Naive thymus-derived CD4-positive, alpha-beta T cell (primary cell): ENCODE measurements at regions not wholly inside any gene's neighbourhood (a gene's known extent, or its start where the extent isn't known, plus 50 kb on each side); places are given as distances from the start of the nearest gene placed in this dataset.

Experiments used
- ATAC-seq: fragments of 150-1000 bp; cut with Tn5 transposase; 2 replicates; pipeline ENCODE4 v1.10.0; 2021; ENCODE audit warnings: mild to moderate bottlenecking, moderate library complexity
- CTCF ChIA-PET: fragments of 350-600 bp; sonication (Branson Sonifier 250); formaldehyde crosslinking; loops from one replicate; lab custom pipeline; 2021; ENCODE audit warnings: antibody characterized with exemption; lab: Charles Lee
- POLR2A ChIA-PET: fragments of 350-600 bp; sonication (Branson Sonifier 250); formaldehyde crosslinking; loops from one replicate; lab custom pipeline; 2021; ENCODE audit warnings: antibody characterized with exemption, inconsistent platforms; lab: Charles Lee
- DNase-seq, 9 donors: peaks; one replicate each; pipeline versions ENCODE4 v3.0.0 to v3.0.0-alpha.2; 2020 to 2022; ENCODE audit warnings: mixed read lengths in 1 of 9
- H3K27ac ChIP-seq: one replicate; pipeline ENCODE4 v1.7.0; 2013; ENCODE audit warnings: mild to moderate bottlenecking, low read depth, low read length, moderate library complexity
- H3K27me3 ChIP-seq, 2 donors: one replicate each; pipeline ENCODE4 v1.7.0; 2013; ENCODE audit warnings: low read length in 2 of 2, mild to moderate bottlenecking in 2 of 2, moderate library complexity in 2 of 2; ENCODE audit not compliant: control insufficient read depth in 2 of 2, insufficient read depth in 2 of 2
- H3K36me3 ChIP-seq, 3 experiments: 1 replicate in 2 of 3; 2 replicates in 1 of 3; pipeline ENCODE4 v1.7.0; 2013; ENCODE audit warnings: low read length in 3 of 3, mild to moderate bottlenecking in 3 of 3, moderate library complexity in 1 of 3; ENCODE audit not compliant: insufficient read depth in 3 of 3, control insufficient read depth in 2 of 3
- H3K4me1 ChIP-seq, 2 donors: one replicate each; pipeline ENCODE4 v1.7.0; 2013; ENCODE audit warnings: low read length in 2 of 2, mild to moderate bottlenecking in 2 of 2, moderate library complexity in 1 of 2; ENCODE audit not compliant: control insufficient read depth in 2 of 2, insufficient read depth in 2 of 2
- H3K4me3 ChIP-seq: 2 replicates; pipeline ENCODE4 v1.7.0; 2013; ENCODE audit warnings: mild to moderate bottlenecking, low read length
- H3K9me3 ChIP-seq, 3 experiments: 1 replicate in 2 of 3; 2 replicates in 1 of 3; pipeline ENCODE4 v1.7.0; 2013; ENCODE audit warnings: low read length in 3 of 3; ENCODE audit not compliant: control insufficient read depth in 2 of 3
- H3K27ac Mint-ChIP-seq, 9 donors: one replicate each; pipeline ENCODE4 v1.8.0; 2020 to 2022; ENCODE audit warnings: mixed read lengths in 9 of 9, mild to moderate bottlenecking in 8 of 9, moderate library complexity in 5 of 9, inconsistent platforms in 2 of 9
- H3K27me3 Mint-ChIP-seq, 5 donors: one replicate each; pipeline ENCODE4 v1.8.0; 2021 to 2022; ENCODE audit warnings: mixed read lengths in 5 of 5, mild to moderate bottlenecking in 1 of 5
- H3K36me3 Mint-ChIP-seq, 5 donors: one replicate each; pipeline ENCODE4 v1.8.0; 2020 to 2022; ENCODE audit warnings: mixed read lengths in 5 of 5, mild to moderate bottlenecking in 3 of 5, inconsistent platforms in 1 of 5
- H3K4me1 Mint-ChIP-seq, 7 donors: one replicate each; pipeline ENCODE4 v1.8.0; 2020 to 2022; ENCODE audit warnings: mixed read lengths in 7 of 7, mild to moderate bottlenecking in 3 of 7, inconsistent platforms in 1 of 7
- H3K4me3 Mint-ChIP-seq, 10 donors: one replicate each; pipeline ENCODE4 v1.8.0; 2020 to 2022; ENCODE audit warnings: mild to moderate bottlenecking in 10 of 10, mixed read lengths in 10 of 10, moderate library complexity in 6 of 10, inconsistent platforms in 2 of 10
- H3K9me3 Mint-ChIP-seq, 11 donors: one replicate each; pipeline ENCODE4 v1.8.0; 2020 to 2022; ENCODE audit warnings: mixed read lengths in 11 of 11, mild to moderate bottlenecking in 4 of 11, inconsistent platforms in 1 of 11, moderate library complexity in 1 of 11
- intact Hi-C, 2 donors: fragments of 100-400 bp; cut with micrococcal nuclease; formaldehyde crosslinking; loops; one replicate each; pipeline ENCODE4 v1.15.1; 2023

DNA sequence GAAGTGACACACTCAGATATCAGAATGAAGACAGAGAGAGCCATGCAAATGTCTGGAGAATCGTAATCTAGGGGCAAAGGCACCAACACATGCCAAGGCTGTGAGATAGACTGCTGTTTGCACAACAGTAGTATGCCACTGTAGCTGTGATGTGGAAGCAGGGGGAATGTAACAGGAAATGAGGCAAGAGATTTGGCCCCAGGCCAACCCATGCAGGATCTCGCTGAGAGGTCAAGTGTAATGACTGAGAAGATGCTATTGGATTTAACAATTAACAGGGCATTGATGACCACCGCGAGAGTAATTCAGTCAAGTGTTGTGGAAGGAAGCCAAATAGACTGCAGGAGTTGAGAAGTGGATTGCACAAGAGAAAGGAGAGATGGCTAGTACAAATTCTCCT lies 107.3 kb upstream of the ST6GALNAC5 start:
- DNase-seq = peak in 1 of 9 donors; percentile 3
- CTCF ChIA-PET = no interaction called here
- Histone ChIP-seq H3K27ac (no peak overlapping the region), H3K9me3 (no peaks in the 10 kb centered on the region), H3K4me1 (no peaks in the 10 kb centered on the region), H3K27me3 (no peaks in the 10 kb centered on the region), H3K4me3 (no peak overlapping the region), H3K36me3 (no peaks in the 10 kb centered on the region)
- H3K4me1 Mint-ChIP-seq = peaks cover 0 to 2% (median 0%) of the 10 kb centered on the region in 7 donors
- no peaks in the 10 kb centered on the region for H3K9me3 Mint-ChIP-seq
- H3K36me3 Mint-ChIP-seq = no peaks in the 10 kb centered on the region
- H3K4me3 Mint-ChIP-seq = no peak overlapping the region
- intact Hi-C loops = loop anchor here in 1 of 2 donors (10.0 kb wide), 1 partner anchor 605 kb away; no protein-coding TSS in a partner anchor
- H3K27me3 Mint-ChIP-seq = peaks cover 3 to 11% (median 4%) of the 10 kb centered on the region in 5 donors
- POLR2A ChIA-PET = no interaction called here
- no peak overlapping the region for H3K27ac Mint-ChIP-seq
- no peak for ATAC-seq

- H3K27me3 Mint-ChIP-seq = peaks cover 3 to 23% (median 10%) of the 10 kb centered on the region in 5 donors
These were observed 103.5 kb upstream of the ST6GALNAC5 start for GRCh38 chr1:76763738-76764137.

DNA sequence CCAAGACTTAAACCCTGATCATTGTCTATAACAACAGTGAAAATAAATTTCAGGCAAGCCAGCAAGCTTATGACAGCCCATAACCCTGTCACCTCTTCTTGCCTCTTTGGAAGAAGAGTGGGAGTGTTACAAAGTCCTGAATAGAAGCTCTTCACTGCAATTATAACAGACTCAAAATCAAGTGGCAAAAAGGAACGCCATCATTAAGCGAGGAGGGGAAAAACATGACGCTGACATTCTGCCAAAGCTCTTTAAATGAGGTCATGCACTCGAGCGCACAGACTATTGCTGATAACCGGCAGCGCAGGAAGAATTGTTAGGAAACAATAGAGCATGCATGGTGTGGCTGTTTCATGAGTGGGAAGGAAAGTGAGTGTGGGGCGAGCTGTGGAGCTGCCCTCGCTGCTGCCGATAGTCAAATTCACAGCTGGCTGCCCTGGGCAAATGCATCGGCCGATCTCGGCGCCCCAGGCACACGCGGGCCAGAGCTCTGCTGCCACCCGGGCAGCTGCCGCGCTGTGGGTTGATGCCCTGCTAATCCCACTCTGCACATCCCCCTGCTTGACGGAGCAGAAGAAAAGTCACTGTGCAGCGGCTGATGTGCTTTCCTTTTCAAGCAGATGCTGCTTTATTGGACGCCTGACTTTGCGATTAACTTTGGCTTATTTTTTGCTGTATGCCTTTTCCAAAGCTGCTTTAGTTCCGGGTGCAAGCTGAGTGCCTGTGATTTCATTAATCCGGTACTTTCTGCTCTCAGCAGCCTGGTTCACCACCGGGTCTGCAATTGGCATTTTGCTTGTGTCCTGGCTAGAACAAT lies 102.4 kb upstream of the ST6GALNAC5 start:
- Mint-ChIP-seq H3K27ac (no peak overlapping the region), H3K4me3 (peak overlapping the region in 3 of 10 donors; percentile 14 to 35 (median 25)), H3K27me3 (peaks cover 3 to 23% (median 13%) of the 10 kb centered on the region in 5 donors), H3K9me3 (peaks cover 0 to 5% (median 0%) of the 10 kb centered on the region in 11 donors), H3K36me3 (no peaks in the 10 kb centered on the region), H3K4me1 (no peaks in the 10 kb centered on the region)
- ChIA-PET POLR2A (no interaction called here), CTCF (no interaction called here)
- H3K4me1 ChIP-seq = no peaks in the 10 kb centered on the region
- H3K36me3 ChIP-seq = no peaks in the 10 kb centered on the region
- no peaks in the 10 kb centered on the region for H3K27me3 ChIP-seq
- no peak overlapping the region for H3K4me3 ChIP-seq
- no peak overlapping the region for H3K27ac ChIP-seq
- ATAC-seq (no peak), DNase-seq (no peak)
- H3K9me3 ChIP-seq = no peaks in the 10 kb centered on the region
- intact Hi-C loops = no loop called here

More at GRCh38 chr1:76763738-76764137, 103.5 kb upstream of the ST6GALNAC5 start:
- DNase-seq = no peak
- CTCF ChIA-PET = no interaction called here
- no peaks in the 10 kb centered on the region for H3K36me3 ChIP-seq
- H3K4me3 ChIP-seq = no peak overlapping the region
- intact Hi-C loops = no loop called here
- no peaks in the 10 kb centered on the region for H3K27me3 ChIP-seq
- Mint-ChIP-seq H3K27ac (no peak overlapping the region), H3K9me3 (peaks cover 0 to 5% (median 0%) of the 10 kb centered on the region in 11 donors), H3K36me3 (no peaks in the 10 kb centered on the region), H3K4me1 (no peaks in the 10 kb centered on the region), H3K4me3 (no peak overlapping the region)
- POLR2A ChIA-PET = no interaction called here
- ATAC-seq = no peak
- no peak overlapping the region for H3K27ac ChIP-seq
- no peaks in the 10 kb centered on the region for H3K9me3 ChIP-seq
- H3K4me1 ChIP-seq = no peaks in the 10 kb centered on the region

GRCh38 chr1:76766381-76766780 lies 100.9 kb upstream of the ST6GALNAC5 start:
- H3K9me3 Mint-ChIP-seq = peaks cover 0 to 5% (median 0%) of the 10 kb centered on the region in 11 donors
- Histone ChIP-seq H3K27ac (no peak overlapping the region), H3K36me3 (no peaks in the 10 kb centered on the region), H3K4me3 (no peak overlapping the region), H3K9me3 (no peaks in the 10 kb centered on the region), H3K4me1 (no peaks in the 10 kb centered on the region), H3K27me3 (no peaks in the 10 kb centered on the region)
- H3K27ac Mint-ChIP-seq = no peak overlapping the region
- no peaks in the 10 kb centered on the region for H3K4me1 Mint-ChIP-seq
- intact Hi-C loops = no loop called here
- no peak for DNase-seq
- ATAC-seq = no peak
- H3K27me3 Mint-ChIP-seq = peaks cover 3 to 23% (median 13%) of the 10 kb centered on the region in 5 donors
- ChIA-PET POLR2A (no interaction called here), CTCF (no interaction called here)
- H3K4me3 Mint-ChIP-seq = no peak overlapping the region
- no peaks in the 10 kb centered on the region for H3K36me3 Mint-ChIP-seq

- H3K27ac ChIP-seq = no peak overlapping the region
- no peak for ATAC-seq
- Mint-ChIP-seq H3K27me3 (peaks cover 0 to 26% (median 19%) of the 10 kb centered on the region in 5 donors), H3K4me3 (no peak overlapping the region), H3K27ac (no peak overlapping the region), H3K9me3 (peaks cover 0 to 5% (median 0%) of the 10 kb centered on the region in 11 donors), H3K36me3 (no peaks in the 10 kb centered on the region), H3K4me1 (no peaks in the 10 kb centered on the region)
- H3K4me3 ChIP-seq = no peak overlapping the region
- no peaks in the 10 kb centered on the region for H3K9me3 ChIP-seq
- no peaks in the 10 kb centered on the region for H3K36me3 ChIP-seq
- no peaks in the 10 kb centered on the region for H3K4me1 ChIP-seq
- ChIA-PET CTCF (no interaction called here), POLR2A (no interaction called here)
- intact Hi-C loops = no loop called here
- DNase-seq = no peak
- H3K27me3 ChIP-seq = no peaks in the 10 kb centered on the region
These were observed 97.4 kb upstream of the ST6GALNAC5 start for GRCh38 chr1:76769911-76770310.

DNA sequence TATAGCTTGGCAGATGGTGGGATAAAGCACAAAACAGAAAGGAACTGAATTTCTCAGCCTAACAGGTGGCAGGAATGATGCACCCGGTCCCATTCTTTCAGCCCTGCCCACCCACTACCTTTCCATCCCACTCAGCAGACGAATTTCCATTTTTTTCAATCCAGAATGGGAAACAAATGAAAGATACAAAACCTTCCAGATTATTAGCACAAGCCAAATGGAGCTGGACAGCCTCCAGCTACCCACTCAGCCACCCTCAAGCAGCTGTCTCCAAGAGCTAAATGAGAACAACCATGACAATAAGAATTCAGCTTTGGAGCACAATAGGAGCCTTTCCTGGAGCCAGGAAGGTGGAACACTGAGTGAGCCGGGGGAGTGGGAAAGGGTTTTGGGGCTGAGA lies 96.3 kb upstream of the ST6GALNAC5 start:
- ChIA-PET CTCF (no interaction called here), POLR2A (no interaction called here)
- Histone ChIP-seq H3K36me3 (no peaks in the 10 kb centered on the region), H3K4me1 (no peaks in the 10 kb centered on the region), H3K27me3 (no peaks in the 10 kb centered on the region), H3K9me3 (no peaks in the 10 kb centered on the region), H3K4me3 (no peak overlapping the region), H3K27ac (no peak overlapping the region)
- intact Hi-C loops = no loop called here
- H3K36me3 Mint-ChIP-seq = no peaks in the 10 kb centered on the region
- DNase-seq (no peak), ATAC-seq (no peak)
- no peaks in the 10 kb centered on the region for H3K4me1 Mint-ChIP-seq
- H3K4me3 Mint-ChIP-seq = no peak overlapping the region
- no peak overlapping the region for H3K27ac Mint-ChIP-seq
- H3K9me3 Mint-ChIP-seq = peaks cover 0 to 5% (median 0%) of the 10 kb centered on the region in 11 donors
- peaks cover 0 to 17% (median 10%) of the 10 kb centered on the region in 5 donors for H3K27me3 Mint-ChIP-seq

- Mint-ChIP-seq H3K27me3 (peaks cover 0 to 6% (median 0%) of the 10 kb centered on the region in 5 donors), H3K9me3 (peaks cover 0 to 12% (median 2%) of the 10 kb centered on the region in 11 donors), H3K27ac (peak overlapping the region in 1 of 9 donors; percentile 2), H3K4me3 (no peak overlapping the region), H3K4me1 (peaks cover 0 to 6% (median 0%) of the 10 kb centered on the region in 7 donors), H3K36me3 (no peaks in the 10 kb centered on the region)
- Histone ChIP-seq H3K36me3 (no peaks in the 10 kb centered on the region), H3K4me3 (no peak overlapping the region), H3K4me1 (no peaks in the 10 kb centered on the region), H3K9me3 (no peaks in the 10 kb centered on the region), H3K27ac (no peak overlapping the region), H3K27me3 (no peaks in the 10 kb centered on the region)
- ChIA-PET CTCF (no interaction called here), POLR2A (no interaction called here)
- intact Hi-C loops = no loop called here
- DNase-seq (no peak), ATAC-seq (no peak)
These were observed 85.8 kb upstream of the ST6GALNAC5 start for GRCh38 chr1:76781447-76781846.
